H54 (cell line): ENCODE measurements at regions not wholly inside any gene's neighbourhood (a gene's known extent, or its start where the extent isn't known, plus 50 kb on each side); places are given as distances from the start of the nearest gene placed in this dataset.

Source experiments
- DNase-seq: peaks from one replicate; pipeline ENCODE4 v3.0.0; 2011; ENCODE audit warnings: low spot score, mixed read lengths; ENCODE audit not compliant: insufficient read length
- FAIRE-seq: peaks from 3 replicates; lab custom pipeline; 2011; peaks lifted over from hg19 to GRCh38; lab: Jason Lieb, UNC
- POLR2A ChIP-seq: IDR thresholded peaks from 2 replicates; pipeline ENCODE4 v1.6.1; 2011; ENCODE audit warnings: low read depth, mild to moderate bottlenecking, low read length

- no peak for FAIRE-seq
- DNase-seq: no peak
- TF ChIP-seq POLR2A: no peak
These were observed 181.7 kb upstream of the EDNRA start for GRCh38 chr4:147299205-147299604.

GRCh38 chr4:147303174-147303872 lies 177.6 kb upstream of the EDNRA start:
- DNase-seq (no peak), FAIRE-seq (no peak)
- no peak for TF ChIP-seq POLR2A

GRCh38 chr4:147303873-147304229 lies 177.0 kb upstream of the EDNRA start:
- TF ChIP-seq POLR2A: no peak
- DNase-seq (no peak), FAIRE-seq (no peak)

GRCh38 chr4:147307896-147308674 lies 172.8 kb upstream of the EDNRA start:
- TF ChIP-seq POLR2A: no peak
- no peak for DNase-seq
- no peak for FAIRE-seq

- no peak for FAIRE-seq
- no peak for TF ChIP-seq POLR2A
These were observed 171.5 kb upstream of the EDNRA start for GRCh38 chr4:147309434-147309833.

GRCh38 chr4:147310312-147310711 lies 170.6 kb upstream of the EDNRA start:
- FAIRE-seq (no peak), DNase-seq (no peak)
- no peak for TF ChIP-seq POLR2A

More at GRCh38 chr4:147309434-147309833, 171.5 kb upstream of the EDNRA start:
- DNase-seq: no peak

GRCh38 chr4:147311956-147312355 lies 168.9 kb upstream of the EDNRA start:
- no peak for TF ChIP-seq POLR2A
- no peak for DNase-seq
- FAIRE-seq: no peak

GRCh38 chr4:147312376-147313046 lies 168.4 kb upstream of the EDNRA start:
- FAIRE-seq (no peak), DNase-seq (no peak)
- TF ChIP-seq POLR2A: no peak

- TF ChIP-seq POLR2A: no peak
- DNase-seq (no peak), FAIRE-seq (no peak)
These were observed 167.8 kb upstream of the EDNRA start for GRCh38 chr4:147313108-147313507.

- DNase-seq (no peak), FAIRE-seq (no peak)
- TF ChIP-seq POLR2A: no peak
These were observed 162.3 kb upstream of the EDNRA start for GRCh38 chr4:147318586-147318985.

GRCh38 chr4:147325571-147325981 lies 155.3 kb upstream of the EDNRA start:
- DNase-seq (no peak), FAIRE-seq (no peak)
- no peak for TF ChIP-seq POLR2A

GRCh38 chr4:147326591-147326990 lies 154.3 kb upstream of the EDNRA start:
- no peak for DNase-seq
- FAIRE-seq: no peak
- TF ChIP-seq POLR2A: no peak

- TF ChIP-seq POLR2A: no peak
- DNase-seq (no peak), FAIRE-seq (no peak)
These were observed 153.6 kb upstream of the EDNRA start for GRCh38 chr4:147327322-147327721.

- no peak for DNase-seq
- TF ChIP-seq POLR2A: no peak
- no peak for FAIRE-seq
These were observed 152.7 kb upstream of the EDNRA start for GRCh38 chr4:147328189-147328588.
